ENCODE measurements at regions not wholly inside any gene's neighbourhood (a gene's known extent, or its start where the extent isn't known, plus 50 kb on each side); places are given as distances from the start of the nearest gene placed in this dataset.

- Histone ChIP-seq H3K36me3 (ENCODE audit: control insufficient read depth, insufficient read depth, low read length) (no peaks in the 10 kb centered on the region), H3K27ac (ENCODE audit: low read length) (no peak overlapping the region), H3K4me3 (ENCODE audit: low read length) (no peak overlapping the region), H3K4me1 (ENCODE audit: control insufficient read depth, insufficient read depth, low read length) (peaks cover 3% of the 10 kb centered on the region), H3K9me3 (ENCODE audit: control insufficient read depth, low read depth, low read length) (no peaks in the 10 kb centered on the region), H3K27me3 (ENCODE audit: control insufficient read depth, insufficient read depth, low read length) (peaks cover 54% of the 10 kb centered on the region)
- DNase-seq, result no peak
- WGBS (ENCODE audit: insufficient coverage, low lambda C conversion rate), result 0% methylated on average over 1 of the region's 16 CpGs
Observed at GRCh38 chr17:73738751-73739575, 94.7 kb upstream of the SDK2 start.

GRCh38 chr17:73740370-73740769, 96.1 kb upstream of the SDK2 start:
- no peak for DNase-seq
- no CpG with 5 or more reads among the region's 8 CpGs for WGBS (ENCODE audit: insufficient coverage, low lambda C conversion rate)
- H3K9me3 ChIP-seq (ENCODE audit: control insufficient read depth, low read depth, low read length), result no peaks in the 10 kb centered on the region

GRCh38 chr17:73742948-73743381, 98.7 kb upstream of the SDK2 start:
- peak in 1 of 2 donors; percentile 10 for DNase-seq
- no peak overlapping the region for H3K4me3 ChIP-seq (ENCODE audit: low read length)
- H3K27me3 ChIP-seq (ENCODE audit: control insufficient read depth, insufficient read depth, low read length), result peaks cover 51% of the 10 kb centered on the region
- H3K36me3 ChIP-seq (ENCODE audit: control insufficient read depth, insufficient read depth, low read length), result no peaks in the 10 kb centered on the region
- no CpG with 5 or more reads among the region's 17 CpGs for WGBS (ENCODE audit: insufficient coverage, low lambda C conversion rate)
- H3K27ac ChIP-seq (ENCODE audit: low read length), result no peak overlapping the region
- peaks cover 3% of the 10 kb centered on the region for H3K4me1 ChIP-seq (ENCODE audit: control insufficient read depth, insufficient read depth, low read length)
- no peaks in the 10 kb centered on the region for H3K9me3 ChIP-seq (ENCODE audit: control insufficient read depth, low read depth, low read length)

More at GRCh38 chr17:73740370-73740769, 96.1 kb upstream of the SDK2 start:
- H3K27ac ChIP-seq (ENCODE audit: low read length), result no peak overlapping the region
- peaks cover 3% of the 10 kb centered on the region for H3K4me1 ChIP-seq (ENCODE audit: control insufficient read depth, insufficient read depth, low read length)
- H3K4me3 ChIP-seq (ENCODE audit: low read length), result no peak overlapping the region
- H3K27me3 ChIP-seq (ENCODE audit: control insufficient read depth, insufficient read depth, low read length), result peaks cover 48% of the 10 kb centered on the region
- no peaks in the 10 kb centered on the region for H3K36me3 ChIP-seq (ENCODE audit: control insufficient read depth, insufficient read depth, low read length)

GRCh38 chr17:73743518-73744201, 99.4 kb upstream of the SDK2 start:
- peaks cover 3% of the 10 kb centered on the region for H3K4me1 ChIP-seq (ENCODE audit: control insufficient read depth, insufficient read depth, low read length)
- peaks cover 47% of the 10 kb centered on the region for H3K27me3 ChIP-seq (ENCODE audit: control insufficient read depth, insufficient read depth, low read length)
- H3K27ac ChIP-seq (ENCODE audit: low read length), result no peak overlapping the region
- WGBS (ENCODE audit: insufficient coverage, low lambda C conversion rate), result 72% methylated on average over 5 of the region's 8 CpGs
- no peaks in the 10 kb centered on the region for H3K9me3 ChIP-seq (ENCODE audit: control insufficient read depth, low read depth, low read length)
- H3K4me3 ChIP-seq (ENCODE audit: low read length), result no peak overlapping the region
- peak in 1 of 2 donors; percentile 41 for DNase-seq
- no peaks in the 10 kb centered on the region for H3K36me3 ChIP-seq (ENCODE audit: control insufficient read depth, insufficient read depth, low read length)

GRCh38 chr17:73744411-73744810, 100.2 kb upstream of the SDK2 start:
- H3K4me3 ChIP-seq (ENCODE audit: low read length), result no peak overlapping the region
- peaks cover 40% of the 10 kb centered on the region for H3K27me3 ChIP-seq (ENCODE audit: control insufficient read depth, insufficient read depth, low read length)
- DNase-seq, result no peak
- no peaks in the 10 kb centered on the region for H3K36me3 ChIP-seq (ENCODE audit: control insufficient read depth, insufficient read depth, low read length)
- H3K27ac ChIP-seq (ENCODE audit: low read length), result no peak overlapping the region
- H3K4me1 ChIP-seq (ENCODE audit: control insufficient read depth, insufficient read depth, low read length), result peaks cover 3% of the 10 kb centered on the region
- WGBS (ENCODE audit: insufficient coverage, low lambda C conversion rate), result no CpG with 5 or more reads among the region's 7 CpGs
- H3K9me3 ChIP-seq (ENCODE audit: control insufficient read depth, low read depth, low read length), result no peaks in the 10 kb centered on the region

- H3K4me3 ChIP-seq (ENCODE audit: low read length), result no peak overlapping the region
- peaks cover 23% of the 10 kb centered on the region for H3K27me3 ChIP-seq (ENCODE audit: control insufficient read depth, insufficient read depth, low read length)
- no peaks in the 10 kb centered on the region for H3K9me3 ChIP-seq (ENCODE audit: control insufficient read depth, low read depth, low read length)
- no CpG with 5 or more reads among the region's 12 CpGs for WGBS (ENCODE audit: insufficient coverage, low lambda C conversion rate)
- no peaks in the 10 kb centered on the region for H3K36me3 ChIP-seq (ENCODE audit: control insufficient read depth, insufficient read depth, low read length)
- no peak overlapping the region for H3K27ac ChIP-seq (ENCODE audit: low read length)
- no peak for DNase-seq
- peaks cover 3% of the 10 kb centered on the region for H3K4me1 ChIP-seq (ENCODE audit: control insufficient read depth, insufficient read depth, low read length)
Observed at GRCh38 chr17:73746314-73747073, 102.2 kb upstream of the SDK2 start.

- Histone ChIP-seq H3K27me3 (ENCODE audit: control insufficient read depth, insufficient read depth, low read length) (peaks cover 22% of the 10 kb centered on the region), H3K27ac (ENCODE audit: low read length) (no peak overlapping the region), H3K36me3 (ENCODE audit: control insufficient read depth, insufficient read depth, low read length) (no peaks in the 10 kb centered on the region), H3K9me3 (ENCODE audit: control insufficient read depth, low read depth, low read length) (no peaks in the 10 kb centered on the region), H3K4me3 (ENCODE audit: low read length) (no peak overlapping the region), H3K4me1 (ENCODE audit: control insufficient read depth, insufficient read depth, low read length) (peaks cover 3% of the 10 kb centered on the region)
- WGBS (ENCODE audit: insufficient coverage, low lambda C conversion rate), result 80% methylated on average over 2 of the region's 15 CpGs
- DNase-seq, result no peak
Observed at GRCh38 chr17:73747221-73748002, 103.2 kb upstream of the SDK2 start.

- DNase-seq, result peak in 1 of 2 donors; percentile 28
- WGBS (ENCODE audit: insufficient coverage, low lambda C conversion rate), result no CpG with 5 or more reads among the region's 18 CpGs
- no peak overlapping the region for H3K27ac ChIP-seq (ENCODE audit: low read length)
- H3K4me1 ChIP-seq (ENCODE audit: control insufficient read depth, insufficient read depth, low read length), result no peaks in the 10 kb centered on the region
- H3K4me3 ChIP-seq (ENCODE audit: low read length), result no peak overlapping the region
- H3K9me3 ChIP-seq (ENCODE audit: control insufficient read depth, low read depth, low read length), result no peaks in the 10 kb centered on the region
- H3K27me3 ChIP-seq (ENCODE audit: control insufficient read depth, insufficient read depth, low read length), result peaks cover 13% of the 10 kb centered on the region
- no peaks in the 10 kb centered on the region for H3K36me3 ChIP-seq (ENCODE audit: control insufficient read depth, insufficient read depth, low read length)
Observed at GRCh38 chr17:73748508-73748907, 104.3 kb upstream of the SDK2 start.

GRCh38 chr17:73749337-73749823, 105.1 kb upstream of the SDK2 start:
- WGBS (ENCODE audit: insufficient coverage, low lambda C conversion rate), result 67% methylated on average over 5 of the region's 6 CpGs
- Histone ChIP-seq H3K36me3 (ENCODE audit: control insufficient read depth, insufficient read depth, low read length) (no peaks in the 10 kb centered on the region), H3K9me3 (ENCODE audit: control insufficient read depth, low read depth, low read length) (no peaks in the 10 kb centered on the region), H3K27ac (ENCODE audit: low read length) (no peak overlapping the region), H3K27me3 (ENCODE audit: control insufficient read depth, insufficient read depth, low read length) (peaks cover 13% of the 10 kb centered on the region), H3K4me1 (ENCODE audit: control insufficient read depth, insufficient read depth, low read length) (no peaks in the 10 kb centered on the region), H3K4me3 (ENCODE audit: low read length) (no peak overlapping the region)
- DNase-seq, result no peak
